Testis (tissue), 2 donors: ENCODE measurements at regions not wholly inside any gene's neighbourhood (a gene's known extent, or its start where the extent isn't known, plus 50 kb on each side); places are given as distances from the start of the nearest gene placed in this dataset.

ENCODE experiments used
- CTCF ChIP-seq, 3 experiments: fragments of 450-650 bp in 2 of 3; fragments of 200-600 bp in 1 of 3; sonication (generic) in 1 of 3; IDR thresholded peaks; one replicate each; pipeline ENCODE4 v1.5.1; 2016 to 2019; ENCODE audit warnings: antibody characterized with exemption in 3 of 3, mild to moderate bottlenecking in 2 of 3, moderate library complexity in 1 of 3
- POLR2A ChIP-seq: fragments of 450-650 bp; IDR thresholded peaks from one replicate; pipeline ENCODE4 v1.6.1; 2017; ENCODE audit warnings: antibody characterized with exemption, mild to moderate bottlenecking, moderate library complexity

GRCh38 chr1:60329651-60330050 is 256.1 kb upstream of the C1orf87 start:
- TF ChIP-seq POLR2A (no peak), CTCF (IDR thresholded peaks at IDR 0.05) (no peak)
